GM23248 (cell line): ENCODE measurements at regions not wholly inside any gene's neighbourhood (a gene's known extent, or its start where the extent isn't known, plus 50 kb on each side); places are given as distances from the start of the nearest gene placed in this dataset.

Source experiments
- EZH2 ChIP-seq: fragments of 200-600 bp; sonication (generic); IDR thresholded peaks from 2 replicates; pipeline ENCODE4 v1.6.1; 2018; ENCODE audit warnings: antibody characterized with exemption, mild to moderate bottlenecking; ENCODE audit not compliant: insufficient read depth, poor library complexity, severe bottlenecking
- EZH2phosphoT487 ChIP-seq: fragments of 200-600 bp; sonication (generic); IDR thresholded peaks from 2 replicates; pipeline ENCODE4 v1.6.1; 2018; ENCODE audit warnings: antibody characterized with exemption, moderate library complexity, mild to moderate bottlenecking, low read depth; ENCODE audit not compliant: insufficient read depth

GRCh38 chrX:69027181-69028005 is 137.9 kb downstream of the PJA1 start:
- TF ChIP-seq EZH2 (no peak), EZH2phosphoT487 (no peak)
